Choroid plexus epithelial cell (primary cell): ENCODE measurements at regions not wholly inside any gene's neighbourhood (a gene's known extent, or its start where the extent isn't known, plus 50 kb on each side); places are given as distances from the start of the nearest gene placed in this dataset.

ENCODE experiments used
- DNase-seq: peaks from one replicate; pipeline ENCODE4 v3.0.0-alpha.2; 2010; ENCODE audit warnings: low read depth
- H3K4me3 ChIP-seq: 2 replicates; pipeline ENCODE4 v1.5.1; 2011; ENCODE audit warnings: low read depth, mild to moderate bottlenecking, control low read depth, low read length, moderate library complexity
- CTCF ChIP-seq: conservative IDR thresholded peaks from 2 replicates; pipeline ENCODE4 v1.5.1; 2011; ENCODE audit warnings: low read depth, mild to moderate bottlenecking, control low read depth, inconsistent platforms, low read length, moderate library complexity

GRCh38 chr18:7476386-7476785 lies 90.7 kb upstream of the PTPRM start:
- peak; percentile 22 for DNase-seq
- no peak for TF ChIP-seq CTCF
- H3K4me3 ChIP-seq = no peak overlapping the region

- H3K4me3 ChIP-seq = no peak overlapping the region
- TF ChIP-seq CTCF = no peak
- DNase-seq = peak; percentile 75
These were observed 87.4 kb upstream of the PTPRM start for GRCh38 chr18:7479756-7480155.

- no peak for DNase-seq
- H3K4me3 ChIP-seq = no peak overlapping the region
- no peak for TF ChIP-seq CTCF
These were observed 86.2 kb upstream of the PTPRM start for GRCh38 chr18:7480879-7481278.

GRCh38 chr18:7482342-7482741 lies 84.8 kb upstream of the PTPRM start:
- no peak for TF ChIP-seq CTCF
- H3K4me3 ChIP-seq = no peak overlapping the region
- DNase-seq = peak; percentile 62

GRCh38 chr18:7485616-7486015 lies 81.5 kb upstream of the PTPRM start:
- DNase-seq = no peak
- no peak for TF ChIP-seq CTCF
- no peak overlapping the region for H3K4me3 ChIP-seq

- DNase-seq = no peak
- no peak for TF ChIP-seq CTCF
- H3K4me3 ChIP-seq = no peak overlapping the region
These were observed 78.5 kb upstream of the PTPRM start for GRCh38 chr18:7488571-7488970.

GRCh38 chr18:7490104-7490503 lies 77.0 kb upstream of the PTPRM start:
- no peak for TF ChIP-seq CTCF
- no peak for DNase-seq
- H3K4me3 ChIP-seq = no peak overlapping the region
